Activated CD8-positive, alpha-beta T cell treated with anti-CD3 and anti-CD28 coated beads for 36 hours (primary cell): ENCODE measurements at regions not wholly inside any gene's neighbourhood (a gene's known extent, or its start where the extent isn't known, plus 50 kb on each side); places are given as distances from the start of the nearest gene placed in this dataset.

Experiments
- ATAC-seq: fragments of 200-7000 bp; cut with Tn5 transposase; one replicate; pipeline ENCODE4 v1.10.0; 2021; ENCODE audit warnings: mild to moderate bottlenecking, moderate library complexity
- CTCF ChIA-PET: fragments of 350-600 bp; sonication (Branson Sonifier 250); formaldehyde crosslinking; loops from one replicate; lab custom pipeline; 2021; ENCODE audit warnings: antibody characterized with exemption; lab: Charles Lee
- POLR2A ChIA-PET: fragments of 350-600 bp; sonication (Branson Sonifier 250); formaldehyde crosslinking; loops from one replicate; lab custom pipeline; 2021; ENCODE audit warnings: antibody characterized with exemption; lab: Charles Lee
- DNase-seq: peaks from one replicate; pipeline ENCODE4 v3.0.0-alpha.2; 2020
- H3K27ac Mint-ChIP-seq: one replicate; pipeline ENCODE4 v1.8.0; 2021; ENCODE audit warnings: mild to moderate bottlenecking, mixed read lengths
- H3K27me3 Mint-ChIP-seq: one replicate; pipeline ENCODE4 v1.8.0; 2021; ENCODE audit warnings: mixed read lengths
- H3K36me3 Mint-ChIP-seq: one replicate; pipeline ENCODE4 v1.8.0; 2021; ENCODE audit warnings: low read depth, mixed read lengths
- H3K4me1 Mint-ChIP-seq: one replicate; pipeline ENCODE4 v1.8.0; 2021; ENCODE audit warnings: low read depth, mixed read lengths
- H3K4me3 Mint-ChIP-seq: one replicate; pipeline ENCODE4 v1.8.0; 2021; ENCODE audit warnings: mild to moderate bottlenecking, moderate library complexity, mixed read lengths
- H3K9me3 Mint-ChIP-seq: one replicate; pipeline ENCODE4 v1.8.0; 2021; ENCODE audit warnings: mixed read lengths
- intact Hi-C: fragments of 100-400 bp; cut with micrococcal nuclease; formaldehyde crosslinking; loops from one replicate; pipeline ENCODE4 v1.10.0; 2022
- TF ChIP-seq, protein P1 (sequence below): fragments of 200-600 bp; IDR thresholded peaks from one replicate; pipeline ENCODE4 v1.8.0; 2022; ENCODE audit warnings: antibody characterized with exemption, mild to moderate bottlenecking

DNA sequence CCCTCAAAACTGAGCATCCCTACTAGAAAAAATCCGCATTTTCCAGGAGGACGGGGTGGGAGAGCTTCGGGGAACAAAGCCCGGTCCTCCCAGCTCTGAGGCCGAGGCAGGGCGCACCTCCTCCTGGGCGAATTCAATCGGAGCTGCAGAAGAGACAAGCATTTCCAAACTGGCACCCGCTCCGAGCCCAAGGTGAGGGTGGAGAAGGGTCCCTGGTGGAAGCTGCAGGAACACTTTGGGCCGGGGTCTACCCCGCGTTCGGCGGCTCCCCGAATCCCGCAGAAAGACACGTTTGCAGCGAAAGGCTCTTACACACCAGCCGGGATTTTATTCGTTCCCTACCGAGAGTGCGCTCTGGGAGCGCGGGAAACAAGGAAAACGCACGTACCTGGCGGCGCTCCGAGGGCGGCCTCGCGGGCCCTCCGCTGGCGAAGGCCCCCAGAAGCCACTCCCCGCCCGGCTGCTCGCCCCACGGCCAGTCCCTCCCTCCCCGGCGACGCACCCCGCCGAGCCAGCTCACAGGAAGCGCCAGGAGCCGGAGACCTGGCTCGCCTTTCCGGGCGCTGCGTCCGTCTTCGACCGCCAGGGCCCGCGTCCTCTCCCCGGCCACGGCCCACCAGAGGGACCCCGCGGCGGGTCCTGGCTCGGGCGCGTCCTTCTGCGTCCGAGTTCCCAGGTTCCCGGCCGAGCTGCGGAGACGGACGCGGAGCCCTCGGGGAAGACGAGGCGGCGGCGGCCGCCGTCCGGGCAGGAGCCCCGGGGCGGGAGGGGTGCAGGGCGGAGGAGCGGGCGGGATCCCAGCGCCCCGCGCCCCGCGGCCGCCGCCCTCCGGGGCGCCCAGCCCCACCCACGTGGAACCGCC, 49.8 kb upstream of the BAHCC1 start:
- peaks cover 30% of the 10 kb centered on the region for H3K27me3 Mint-ChIP-seq
- ATAC-seq (peak; percentile 63), DNase-seq (peak; percentile 76)
- intact Hi-C loops = no loop called here
- H3K9me3 Mint-ChIP-seq = no peaks in the 10 kb centered on the region
- no peaks in the 10 kb centered on the region for H3K36me3 Mint-ChIP-seq
- no peak overlapping the region for H3K27ac Mint-ChIP-seq
- H3K4me1 Mint-ChIP-seq = peaks cover 14% of the 10 kb centered on the region
- H3K4me3 Mint-ChIP-seq = peak overlapping the region; percentile 65
- CTCF ChIA-PET = interaction anchor here (0.6 kb wide), 1 partner anchor 26 kb away, joined by 3 read pairs; no protein-coding TSS in a partner anchor
- TF ChIP-seq, protein P1, sequence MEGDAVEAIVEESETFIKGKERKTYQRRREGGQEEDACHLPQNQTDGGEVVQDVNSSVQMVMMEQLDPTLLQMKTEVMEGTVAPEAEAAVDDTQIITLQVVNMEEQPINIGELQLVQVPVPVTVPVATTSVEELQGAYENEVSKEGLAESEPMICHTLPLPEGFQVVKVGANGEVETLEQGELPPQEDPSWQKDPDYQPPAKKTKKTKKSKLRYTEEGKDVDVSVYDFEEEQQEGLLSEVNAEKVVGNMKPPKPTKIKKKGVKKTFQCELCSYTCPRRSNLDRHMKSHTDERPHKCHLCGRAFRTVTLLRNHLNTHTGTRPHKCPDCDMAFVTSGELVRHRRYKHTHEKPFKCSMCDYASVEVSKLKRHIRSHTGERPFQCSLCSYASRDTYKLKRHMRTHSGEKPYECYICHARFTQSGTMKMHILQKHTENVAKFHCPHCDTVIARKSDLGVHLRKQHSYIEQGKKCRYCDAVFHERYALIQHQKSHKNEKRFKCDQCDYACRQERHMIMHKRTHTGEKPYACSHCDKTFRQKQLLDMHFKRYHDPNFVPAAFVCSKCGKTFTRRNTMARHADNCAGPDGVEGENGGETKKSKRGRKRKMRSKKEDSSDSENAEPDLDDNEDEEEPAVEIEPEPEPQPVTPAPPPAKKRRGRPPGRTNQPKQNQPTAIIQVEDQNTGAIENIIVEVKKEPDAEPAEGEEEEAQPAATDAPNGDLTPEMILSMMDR = no peak
- POLR2A ChIA-PET = no interaction called here
